LNCaP clone FGC (cell line): ENCODE measurements at regions not wholly inside any gene's neighbourhood (a gene's known extent, or its start where the extent isn't known, plus 50 kb on each side); places are given as distances from the start of the nearest gene placed in this dataset.
"Not testable (repeated sequence)": the region's sequence is repeated elsewhere in the genome, so short reads cannot be mapped to it uniquely, and the experiment has no call there.

Source experiments
- DNase-seq: peaks from one replicate; pipeline ENCODE4 v3.0.0-alpha.2; 2011; ENCODE audit warnings: low read depth
- H3K4me3 ChIP-seq: 2 replicates; pipeline ENCODE4 v1.5.1; 2011; ENCODE audit warnings: mild to moderate bottlenecking, low read depth, low read length, control low read depth
- TF ChIP-seq, protein P1 (sequence below): IDR thresholded peaks from 2 replicates; pipeline ENCODE4 v1.5.1; 2012; ENCODE audit warnings: mild to moderate bottlenecking; ENCODE audit not compliant: control insufficient read depth, insufficient read depth; ENCODE audit errors: extremely low read depth

DNA sequence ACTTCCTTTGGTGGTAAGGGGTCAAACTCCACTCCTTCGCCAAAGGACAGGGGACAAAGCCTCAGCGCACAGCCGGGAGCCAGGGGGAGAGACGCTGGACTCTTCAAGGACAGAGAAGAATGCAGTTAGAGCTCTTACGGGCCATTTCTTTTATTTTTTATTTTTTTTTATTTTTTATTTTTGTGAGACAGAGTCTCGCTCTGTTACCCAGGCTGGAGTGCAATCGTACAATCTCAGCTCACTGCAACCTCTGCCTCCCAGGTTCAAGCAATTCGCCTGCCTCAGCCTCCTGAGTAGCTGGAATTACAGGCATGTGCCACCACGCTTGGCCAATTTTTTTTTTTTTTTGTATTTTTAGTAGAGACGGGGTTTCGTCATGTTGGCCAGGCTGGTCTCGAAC is 93.2 kb upstream of the RPH3AL start, which contains the start of gene RFLNB:
RFLNB (minus strand) TSS at position 101 of the 400 bp plus-strand sequence.
- not testable (repeated sequence) for DNase-seq, H3K4me3 ChIP-seq

DNA sequence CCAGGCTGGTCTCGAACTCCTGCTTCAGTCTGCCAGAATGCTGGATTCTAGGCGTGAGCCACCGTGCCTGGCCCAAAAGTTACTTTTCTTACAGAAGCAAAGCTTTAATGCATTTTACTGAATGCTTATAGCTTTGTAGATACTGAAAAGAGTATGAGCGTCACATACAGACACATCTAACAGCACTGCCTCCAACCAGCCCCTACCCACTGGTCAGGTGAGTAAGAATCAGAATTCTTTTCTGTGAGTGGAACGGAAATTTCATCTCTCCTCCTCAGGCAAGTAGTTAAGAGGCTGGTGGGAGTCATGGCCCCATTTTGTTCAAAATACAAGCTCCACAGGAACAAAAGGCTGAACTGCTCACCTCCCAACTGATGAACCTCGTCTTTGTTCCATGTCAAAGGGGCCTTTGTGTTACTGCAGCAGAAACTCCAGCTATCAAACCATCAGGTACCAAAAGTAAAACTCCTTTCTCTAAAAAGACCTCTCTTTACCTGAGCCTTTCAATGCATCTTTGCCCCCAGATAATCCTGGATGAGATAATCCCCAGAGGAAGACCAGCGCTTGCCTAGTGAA is 92.4 kb upstream of the RPH3AL start:
- DNase-seq: no peak
- TF ChIP-seq, protein P1, sequence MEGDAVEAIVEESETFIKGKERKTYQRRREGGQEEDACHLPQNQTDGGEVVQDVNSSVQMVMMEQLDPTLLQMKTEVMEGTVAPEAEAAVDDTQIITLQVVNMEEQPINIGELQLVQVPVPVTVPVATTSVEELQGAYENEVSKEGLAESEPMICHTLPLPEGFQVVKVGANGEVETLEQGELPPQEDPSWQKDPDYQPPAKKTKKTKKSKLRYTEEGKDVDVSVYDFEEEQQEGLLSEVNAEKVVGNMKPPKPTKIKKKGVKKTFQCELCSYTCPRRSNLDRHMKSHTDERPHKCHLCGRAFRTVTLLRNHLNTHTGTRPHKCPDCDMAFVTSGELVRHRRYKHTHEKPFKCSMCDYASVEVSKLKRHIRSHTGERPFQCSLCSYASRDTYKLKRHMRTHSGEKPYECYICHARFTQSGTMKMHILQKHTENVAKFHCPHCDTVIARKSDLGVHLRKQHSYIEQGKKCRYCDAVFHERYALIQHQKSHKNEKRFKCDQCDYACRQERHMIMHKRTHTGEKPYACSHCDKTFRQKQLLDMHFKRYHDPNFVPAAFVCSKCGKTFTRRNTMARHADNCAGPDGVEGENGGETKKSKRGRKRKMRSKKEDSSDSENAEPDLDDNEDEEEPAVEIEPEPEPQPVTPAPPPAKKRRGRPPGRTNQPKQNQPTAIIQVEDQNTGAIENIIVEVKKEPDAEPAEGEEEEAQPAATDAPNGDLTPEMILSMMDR: no peak

DNA sequence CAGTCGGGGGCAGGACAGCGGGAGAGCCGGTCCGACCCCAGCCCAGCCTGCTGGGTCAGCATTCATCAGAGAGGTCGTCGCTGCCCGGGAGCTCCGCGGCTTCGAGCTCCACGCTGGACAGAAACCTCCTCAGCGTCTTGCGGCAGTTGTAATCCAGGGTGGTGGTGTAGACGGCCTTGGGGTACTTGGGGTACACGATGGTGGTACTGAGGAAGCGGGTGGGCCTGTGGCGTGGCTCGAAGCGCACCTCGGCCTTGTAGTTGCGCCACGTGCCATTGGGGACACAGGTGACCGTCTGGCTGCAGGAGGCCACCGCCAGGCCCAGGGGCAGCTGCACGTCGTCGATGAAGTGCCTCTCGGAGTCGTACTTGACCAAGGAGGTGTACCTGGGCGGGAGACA is 90.5 kb upstream of the RPH3AL start:
- H3K4me3 ChIP-seq: no peak overlapping the region
- DNase-seq: no peak
- TF ChIP-seq, protein P1: no peak

More for the DNA sequence above, 92.4 kb upstream of the RPH3AL start:
- no peak overlapping the region for H3K4me3 ChIP-seq

DNA sequence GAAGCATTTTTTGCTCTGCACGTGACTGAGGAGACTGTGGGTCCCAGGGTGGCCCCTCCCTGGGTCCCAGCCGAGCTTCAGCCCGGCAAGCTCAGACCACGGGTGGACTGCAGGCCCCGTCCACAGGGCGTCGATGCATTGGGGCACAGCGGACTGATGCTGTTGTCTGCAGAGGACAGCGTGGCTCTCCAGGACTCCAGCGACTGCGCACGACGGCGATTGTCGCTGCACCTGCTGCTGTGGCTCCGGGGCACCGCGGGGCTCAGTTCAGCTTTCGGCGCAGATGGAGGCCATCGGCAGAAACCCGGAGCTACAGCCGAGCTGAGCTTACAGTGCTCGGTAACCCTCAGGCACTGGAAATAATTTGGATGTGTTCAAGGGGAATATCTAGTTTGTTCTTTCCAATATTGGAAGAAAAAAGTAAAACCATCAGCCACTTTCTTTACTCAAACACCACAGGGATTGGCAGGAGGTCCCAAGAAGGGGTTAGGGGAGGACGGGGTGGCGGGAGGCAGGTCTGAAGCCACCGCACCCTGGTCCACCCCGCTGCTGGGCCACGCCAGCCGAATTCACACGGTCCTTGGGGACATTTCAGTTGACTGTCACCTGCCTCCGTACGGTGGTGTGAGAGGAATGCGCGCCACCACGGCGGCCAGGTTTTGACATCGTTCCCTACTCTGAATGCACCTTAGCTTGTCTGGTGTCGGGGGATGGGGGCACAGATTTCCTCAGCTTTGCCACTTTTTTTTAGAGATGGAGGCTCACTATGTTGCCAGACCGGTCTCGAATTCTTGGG is 88.7 kb upstream of the RPH3AL start:
- TF ChIP-seq, protein P1: no peak
- H3K4me3 ChIP-seq: no peak overlapping the region
- no peak for DNase-seq

DNA sequence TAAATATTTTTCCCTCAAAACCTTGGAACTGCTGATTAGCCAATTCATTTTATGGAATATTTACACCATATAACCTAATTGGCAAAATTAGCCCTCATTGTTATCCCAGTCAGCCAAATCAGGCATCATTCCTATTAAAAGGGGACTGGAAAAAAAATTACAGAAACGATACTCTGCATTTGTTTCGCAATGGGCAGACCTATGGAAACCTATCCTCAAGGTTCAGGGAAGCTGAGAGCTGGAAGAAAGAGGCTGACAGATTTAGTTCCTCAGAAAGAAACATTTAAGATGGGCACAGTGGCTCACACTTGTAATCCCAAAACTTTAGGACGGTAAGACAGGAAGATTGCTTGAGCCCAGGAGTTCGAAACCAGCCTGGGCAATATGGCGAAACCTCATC is 85.6 kb upstream of the RPH3AL start:
- TF ChIP-seq, protein P1: no peak
- no peak overlapping the region for H3K4me3 ChIP-seq
- DNase-seq: no peak

DNA sequence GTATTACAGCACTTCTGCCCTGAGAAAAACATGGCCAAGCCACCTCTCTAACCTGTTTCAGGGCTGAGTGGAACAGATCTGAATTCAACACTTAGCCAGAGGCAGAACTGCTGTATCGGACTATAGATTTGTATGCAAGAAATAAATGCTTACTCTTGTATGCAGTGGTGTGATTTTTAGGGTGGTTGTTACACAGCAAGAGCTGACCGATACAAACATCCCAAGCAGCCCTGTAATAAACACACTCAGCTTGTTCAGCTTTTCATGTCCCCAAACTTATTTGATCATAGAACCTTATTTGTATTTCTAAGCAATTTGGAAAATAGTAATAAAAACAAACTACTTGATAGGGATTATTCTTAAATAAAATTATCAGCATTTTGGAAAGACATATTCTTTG is 84.9 kb upstream of the RPH3AL start:
- DNase-seq: no peak
- no peak overlapping the region for H3K4me3 ChIP-seq
- TF ChIP-seq, protein P1: no peak

DNA sequence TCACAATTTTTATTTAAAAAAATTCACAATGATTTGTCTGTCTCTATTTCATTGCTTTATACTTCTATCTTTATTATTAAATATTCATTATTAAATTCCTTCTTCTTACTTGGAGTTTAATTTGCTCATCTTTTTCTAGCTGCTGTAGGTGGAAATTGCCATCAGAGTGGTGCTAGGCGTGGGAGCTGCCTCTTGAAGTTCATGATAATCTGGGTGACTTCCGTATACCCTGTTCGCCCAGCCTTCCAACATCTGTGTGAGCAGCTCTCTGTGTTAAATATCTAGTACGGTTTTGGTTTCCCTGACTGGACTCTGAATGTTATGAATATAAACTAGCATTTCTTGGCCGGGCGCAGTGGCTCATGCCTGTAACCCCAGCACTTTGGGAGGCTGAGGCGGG is 84.0 kb upstream of the RPH3AL start:
- TF ChIP-seq, protein P1: no peak
- no peak overlapping the region for H3K4me3 ChIP-seq
- no peak for DNase-seq

DNA sequence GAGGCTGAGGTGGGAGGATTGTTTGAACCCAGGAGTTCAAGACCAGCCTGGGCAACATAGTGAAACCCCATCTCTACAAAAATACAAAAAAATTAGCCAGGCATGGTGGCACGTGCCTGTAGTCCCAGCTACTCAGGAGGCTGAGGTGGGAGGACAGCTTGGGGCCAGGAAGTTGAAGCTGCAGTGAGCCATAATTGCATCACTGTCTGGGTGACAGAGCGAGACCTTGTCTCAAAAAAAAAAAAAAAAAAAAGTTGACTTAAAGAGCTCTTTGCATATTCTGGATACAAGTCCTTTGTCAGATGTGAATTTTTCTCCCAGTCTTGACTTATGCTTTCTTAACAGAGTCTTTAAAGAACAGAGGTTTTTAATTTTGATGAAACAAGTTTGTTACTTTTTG is 79.9 kb upstream of the RPH3AL start:
- H3K4me3 ChIP-seq, DNase-seq: not testable (repeated sequence)
